ENCODE measurements at regions not wholly inside any gene's neighbourhood (a gene's known extent, or its start where the extent isn't known, plus 50 kb on each side); places are given as distances from the start of the nearest gene placed in this dataset.

DNA sequence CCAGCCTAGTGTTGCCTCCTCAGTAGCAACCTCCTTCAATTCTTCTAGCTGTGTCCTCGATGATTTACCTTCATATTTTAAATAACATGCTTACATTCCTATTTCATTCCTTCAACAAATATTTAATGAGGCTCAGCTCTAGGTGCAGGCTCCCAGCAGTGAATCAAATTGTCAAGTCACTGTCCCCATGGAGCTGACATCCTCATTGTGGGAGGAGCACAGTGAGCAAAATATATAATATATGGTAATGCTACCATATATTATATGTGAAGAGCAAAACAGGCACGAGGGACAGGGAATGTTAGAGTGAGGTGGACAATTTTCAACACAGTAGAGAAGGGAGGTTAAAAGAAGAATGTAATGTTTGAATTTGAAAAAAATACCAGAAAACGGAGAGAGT lies 869.1 kb downstream of the SLC4A3 start:
- TF ChIP-seq, protein P1, sequence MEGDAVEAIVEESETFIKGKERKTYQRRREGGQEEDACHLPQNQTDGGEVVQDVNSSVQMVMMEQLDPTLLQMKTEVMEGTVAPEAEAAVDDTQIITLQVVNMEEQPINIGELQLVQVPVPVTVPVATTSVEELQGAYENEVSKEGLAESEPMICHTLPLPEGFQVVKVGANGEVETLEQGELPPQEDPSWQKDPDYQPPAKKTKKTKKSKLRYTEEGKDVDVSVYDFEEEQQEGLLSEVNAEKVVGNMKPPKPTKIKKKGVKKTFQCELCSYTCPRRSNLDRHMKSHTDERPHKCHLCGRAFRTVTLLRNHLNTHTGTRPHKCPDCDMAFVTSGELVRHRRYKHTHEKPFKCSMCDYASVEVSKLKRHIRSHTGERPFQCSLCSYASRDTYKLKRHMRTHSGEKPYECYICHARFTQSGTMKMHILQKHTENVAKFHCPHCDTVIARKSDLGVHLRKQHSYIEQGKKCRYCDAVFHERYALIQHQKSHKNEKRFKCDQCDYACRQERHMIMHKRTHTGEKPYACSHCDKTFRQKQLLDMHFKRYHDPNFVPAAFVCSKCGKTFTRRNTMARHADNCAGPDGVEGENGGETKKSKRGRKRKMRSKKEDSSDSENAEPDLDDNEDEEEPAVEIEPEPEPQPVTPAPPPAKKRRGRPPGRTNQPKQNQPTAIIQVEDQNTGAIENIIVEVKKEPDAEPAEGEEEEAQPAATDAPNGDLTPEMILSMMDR (IDR thresholded peaks at IDR 0.05; ENCODE audit: insufficient read depth, low read depth, low read length): no peak
- no peak for TF ChIP-seq EZH2 (IDR thresholded peaks at IDR 0.05; ENCODE audit: insufficient read depth, low read length)
